IMR-90 (cell line): ENCODE measurements at regions not wholly inside any gene's neighbourhood (a gene's known extent, or its start where the extent isn't known, plus 50 kb on each side); places are given as distances from the start of the nearest gene placed in this dataset.

Source experiments
- ATAC-seq: fragments of 200-7000 bp; cut with Tn5 transposase; 2 replicates; pipeline ENCODE4 v1.9.1; 2020; ENCODE audit warnings: low read depth, mild to moderate bottlenecking, moderate library complexity
- BruUV-seq: library from RNA; stranded (reverse); fragments of 400-500 nt; replicated peaks from 2 replicates; lab custom pipeline; 2021; lab: Mats Ljungman, UMichigan
- CTCF ChIA-PET: fragments of 300-600 bp; formaldehyde crosslinking; extraction: SDS; loops from one replicate; lab custom pipeline; 2021; ENCODE audit warnings: antibody characterized with exemption; lab: Yijun Ruan, JAX
- POLR2A ChIA-PET: fragments of 300-600 bp; sonication (Branson Sonifier 250); formaldehyde crosslinking; loops from one replicate; lab custom pipeline; 2022; ENCODE audit warnings: antibody characterized with exemption; ENCODE audit not compliant: unreplicated experiment; lab: Charles Lee
- DNase-seq: peaks from one replicate; pipeline ENCODE4 v3.0.0; 2013
- H2AFZ ChIP-seq: replicated peaks from 2 replicates; pipeline ENCODE3; 2013; ENCODE audit warnings: low read length, mild to moderate bottlenecking; ENCODE audit not compliant: poor library complexity
- H2AK5ac ChIP-seq: 2 replicates; pipeline ENCODE4 v1.6.1; 2013; ENCODE audit warnings: low read depth, low read length, inconsistent platforms
- H2AK9ac ChIP-seq: replicated peaks from 2 replicates; pipeline ENCODE3; 2013; ENCODE audit warnings: mild to moderate bottlenecking, low read depth, low read length, moderate library complexity; ENCODE audit not compliant: poor library complexity
- H2BK120ac ChIP-seq: 2 replicates; pipeline ENCODE4 v1.6.1; 2013; ENCODE audit warnings: low read depth, low read length, inconsistent platforms
- H2BK15ac ChIP-seq: 3 replicates; pipeline ENCODE4 v1.6.1; 2013; ENCODE audit warnings: low read depth, low read length, inconsistent platforms
- H2BK20ac ChIP-seq: 2 replicates; pipeline ENCODE4 v1.6.1; 2013; ENCODE audit warnings: low read depth, mild to moderate bottlenecking, inconsistent platforms, low read length, moderate library complexity
- H2BK5ac ChIP-seq: 2 replicates; pipeline ENCODE4 v1.6.1; 2013; ENCODE audit warnings: mild to moderate bottlenecking, low read depth, low read length, inconsistent platforms; ENCODE audit not compliant: poor library complexity, severe bottlenecking
- H3K14ac ChIP-seq: replicated peaks from 2 replicates; pipeline ENCODE4 v1.6.1; 2013; ENCODE audit warnings: low read depth, low read length, inconsistent platforms
- H3K18ac ChIP-seq: 2 replicates; pipeline ENCODE4 v1.6.1; 2013; ENCODE audit warnings: low read depth, low read length, control low read depth
- H3K23ac ChIP-seq: 2 replicates; pipeline ENCODE4 v1.6.1; 2013; ENCODE audit warnings: low read depth, low read length, inconsistent platforms
- H3K27ac ChIP-seq: 2 replicates; pipeline ENCODE4 v1.5.1; 2013; ENCODE audit warnings: mild to moderate bottlenecking, control low read depth, low read length; ENCODE audit not compliant: insufficient read depth
- H3K27me3 ChIP-seq: 2 replicates; pipeline ENCODE4 v1.6.1; 2013; ENCODE audit warnings: low read length; ENCODE audit not compliant: control insufficient read depth, insufficient read depth
- H3K36me3 ChIP-seq: 2 replicates; pipeline ENCODE4 v1.6.1; 2013; ENCODE audit warnings: low read length, mixed read lengths; ENCODE audit not compliant: control insufficient read depth, insufficient read depth
- H3K4ac ChIP-seq: 2 replicates; pipeline ENCODE4 v1.6.1; 2013; ENCODE audit warnings: low read depth, low read length, inconsistent platforms
- H3K4me1 ChIP-seq: 2 replicates; pipeline ENCODE4 v1.6.1; 2013; ENCODE audit warnings: low read length, mixed read lengths; ENCODE audit not compliant: control insufficient read depth, insufficient read depth
- H3K4me2 ChIP-seq: 2 replicates; pipeline ENCODE4 v1.6.1; 2013; ENCODE audit warnings: low read depth, mild to moderate bottlenecking, control low read depth, low read length, moderate library complexity
- H3K4me3 ChIP-seq: 2 replicates; pipeline ENCODE4 v1.5.1; 2013; ENCODE audit warnings: low read depth, mild to moderate bottlenecking, control low read depth, low read length, moderate library complexity; ENCODE audit not compliant: insufficient read depth
- H3K56ac ChIP-seq: 2 replicates; pipeline ENCODE4 v1.6.1; 2013; ENCODE audit warnings: low read length, inconsistent platforms; ENCODE audit not compliant: insufficient read depth; ENCODE audit errors: extremely low read depth
- H3K79me1 ChIP-seq, 2 experiments: 2 replicates each; pipeline ENCODE4 v1.6.1; 2013; ENCODE audit warnings: low read length in 2 of 2, inconsistent platforms in 1 of 2, low read depth in 1 of 2
- H3K9ac ChIP-seq: 2 replicates; pipeline ENCODE4 v1.6.1; 2013; ENCODE audit warnings: low read depth, low read length, control low read depth
- H3K9me1 ChIP-seq: 2 replicates; pipeline ENCODE4 v1.6.1; 2013; ENCODE audit warnings: low read length, inconsistent platforms; ENCODE audit not compliant: insufficient read depth
- H3K9me3 ChIP-seq: 2 replicates; pipeline ENCODE4 v1.6.1; 2013; ENCODE audit warnings: low read length; ENCODE audit not compliant: control insufficient read depth, insufficient read depth
- H4K20me1 ChIP-seq: 2 replicates; pipeline ENCODE4 v1.6.1; 2013; ENCODE audit warnings: low read length, inconsistent platforms; ENCODE audit not compliant: insufficient read depth
- H4K5ac ChIP-seq: 2 replicates; pipeline ENCODE4 v1.6.1; 2013; ENCODE audit warnings: mild to moderate bottlenecking, low read depth, low read length, control low read depth
- H4K8ac ChIP-seq, 2 experiments: 2 replicates each; pipeline ENCODE4 v1.6.1; 2013; ENCODE audit warnings: low read depth in 2 of 2, low read length in 2 of 2, control low read depth in 1 of 2, inconsistent platforms in 1 of 2
- H4K91ac ChIP-seq: 2 replicates; pipeline ENCODE4 v1.6.1; 2013; ENCODE audit warnings: low read depth, low read length, inconsistent platforms; ENCODE audit not compliant: insufficient read depth
- WGBS, 2 experiments: methylation state at CpG; one replicate each; pipeline versions ENCODE4 v1.1.5 to v1.1.7; 2013; ENCODE audit warnings: missing lambda C conversion rate in 2 of 2; ENCODE audit not compliant: insufficient read length in 1 of 2; ENCODE audit errors: extremely low coverage in 2 of 2; 5-methylcytosine and 5-hydroxymethylcytosine counted together
- dilution Hi-C: fragments of 300-500 bp; cut with HindIII; formaldehyde crosslinking; loops from one replicate; pipeline ENCODE4 v1.14.3; 2018; ENCODE audit warnings: low sequenced_read_pairs; ENCODE audit not compliant: unreplicated experiment
- in situ Hi-C: fragments of 300-500 bp; cut with MboI; formaldehyde crosslinking; loops from 3 replicates; pipeline ENCODE4 v1.14.3; 2019; ENCODE audit warnings: low sequenced_read_pairs, inconsistent platforms, mixed read lengths
- intact Hi-C: fragments of 100-400 bp; cut with micrococcal nuclease; formaldehyde crosslinking; loops from 2 replicates; pipeline ENCODE4 v1.10.0; 2022
- TF ChIP-seq, protein P1 (sequence below): fragments of 150-350 bp; IDR thresholded peaks from 2 replicates; pipeline ENCODE4 v1.6.1; 2016; ENCODE audit warnings: low read depth, mild to moderate bottlenecking, low read length, moderate library complexity, borderline replicate concordance

GRCh38 chr12:125954362-125954761 lies 889.1 kb downstream of the AACS start:
- ChIA-PET POLR2A (no interaction called here), CTCF (interaction anchor here (0.8 kb wide), 1 partner anchor 11 kb away, joined by 3 read pairs; no protein-coding TSS in a partner anchor)
- Histone ChIP-seq H4K91ac (no peak overlapping the region), H2BK15ac (no peak overlapping the region), H3K18ac (no peak overlapping the region), H2AK5ac (no peak overlapping the region), H3K27me3 (no peaks in the 10 kb centered on the region), H3K9ac (no peak overlapping the region), H3K4me2 (no peak overlapping the region), H3K9me3 (peaks cover 32% of the 10 kb centered on the region), H4K8ac (no peak overlapping the region), H3K23ac (no peak overlapping the region), H3K4ac (no peak overlapping the region), H3K27ac (no peak overlapping the region), H3K36me3 (no peaks in the 10 kb centered on the region), H4K20me1 (no peaks in the 10 kb centered on the region), H3K4me1 (no peaks in the 10 kb centered on the region), H3K79me1 (no peaks in the 10 kb centered on the region), H2AK9ac (no peak overlapping the region), H3K56ac (no peak overlapping the region), H3K9me1 (no peaks in the 10 kb centered on the region), H2BK5ac (no peak overlapping the region), H4K5ac (no peak overlapping the region), H3K14ac (no peak overlapping the region), H2BK120ac (no peak overlapping the region), H2AFZ (no peak overlapping the region), H2BK20ac (no peak overlapping the region), H3K4me3 (no peak overlapping the region)
- DNase-seq (no peak), ATAC-seq (no peak)
- in situ Hi-C loops (no loop called here), intact Hi-C loops (no loop called here), dilution Hi-C loops (no loop called here)
- TF ChIP-seq, protein P1, sequence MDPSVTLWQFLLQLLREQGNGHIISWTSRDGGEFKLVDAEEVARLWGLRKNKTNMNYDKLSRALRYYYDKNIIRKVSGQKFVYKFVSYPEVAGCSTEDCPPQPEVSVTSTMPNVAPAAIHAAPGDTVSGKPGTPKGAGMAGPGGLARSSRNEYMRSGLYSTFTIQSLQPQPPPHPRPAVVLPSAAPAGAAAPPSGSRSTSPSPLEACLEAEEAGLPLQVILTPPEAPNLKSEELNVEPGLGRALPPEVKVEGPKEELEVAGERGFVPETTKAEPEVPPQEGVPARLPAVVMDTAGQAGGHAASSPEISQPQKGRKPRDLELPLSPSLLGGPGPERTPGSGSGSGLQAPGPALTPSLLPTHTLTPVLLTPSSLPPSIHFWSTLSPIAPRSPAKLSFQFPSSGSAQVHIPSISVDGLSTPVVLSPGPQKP, result no peak
- no TSS peak for BruUV-seq
- WGBS, 2 experiments, result 0% methylated on average over 1 of the region's 4 CpGs; no CpG with 5 or more reads in 1 of the 2 experiments
